ENCODE measurements at regions not wholly inside any gene's neighbourhood (a gene's known extent, or its start where the extent isn't known, plus 50 kb on each side); places are given as distances from the start of the nearest gene placed in this dataset.

- Histone ChIP-seq H3K27me3 (ENCODE audit: control insufficient read depth, insufficient read depth, low read length) (no peaks in the 10 kb centered on the region), H3K9me3 (ENCODE audit: control insufficient read depth in 2 of 3, insufficient read depth in 1 of 3, low read length in 3 of 3) (no peaks in the 10 kb centered on the region), H3K4me1 (ENCODE audit: control insufficient read depth in 2 of 3, insufficient read depth in 2 of 3, low read depth in 1 of 3, low read length in 3 of 3) (peaks cover 0 to 2% (median 0%) of the 10 kb centered on the region in 3 donors), H3K4me3 (ENCODE audit: low read length in 3 of 3) (no peak overlapping the region), H3K36me3 (ENCODE audit: control insufficient read depth in 2 of 3, insufficient read depth in 3 of 3, low read length in 3 of 3) (no peaks in the 10 kb centered on the region), H3K9ac (ENCODE audit: low read length in 3 of 3) (no peak overlapping the region), H3K27ac (ENCODE audit: low read depth in 2 of 2, low read length in 2 of 2) (no peak overlapping the region)
- TF ChIP-seq, protein P1, sequence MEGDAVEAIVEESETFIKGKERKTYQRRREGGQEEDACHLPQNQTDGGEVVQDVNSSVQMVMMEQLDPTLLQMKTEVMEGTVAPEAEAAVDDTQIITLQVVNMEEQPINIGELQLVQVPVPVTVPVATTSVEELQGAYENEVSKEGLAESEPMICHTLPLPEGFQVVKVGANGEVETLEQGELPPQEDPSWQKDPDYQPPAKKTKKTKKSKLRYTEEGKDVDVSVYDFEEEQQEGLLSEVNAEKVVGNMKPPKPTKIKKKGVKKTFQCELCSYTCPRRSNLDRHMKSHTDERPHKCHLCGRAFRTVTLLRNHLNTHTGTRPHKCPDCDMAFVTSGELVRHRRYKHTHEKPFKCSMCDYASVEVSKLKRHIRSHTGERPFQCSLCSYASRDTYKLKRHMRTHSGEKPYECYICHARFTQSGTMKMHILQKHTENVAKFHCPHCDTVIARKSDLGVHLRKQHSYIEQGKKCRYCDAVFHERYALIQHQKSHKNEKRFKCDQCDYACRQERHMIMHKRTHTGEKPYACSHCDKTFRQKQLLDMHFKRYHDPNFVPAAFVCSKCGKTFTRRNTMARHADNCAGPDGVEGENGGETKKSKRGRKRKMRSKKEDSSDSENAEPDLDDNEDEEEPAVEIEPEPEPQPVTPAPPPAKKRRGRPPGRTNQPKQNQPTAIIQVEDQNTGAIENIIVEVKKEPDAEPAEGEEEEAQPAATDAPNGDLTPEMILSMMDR (IDR thresholded peaks at IDR 0.05; ENCODE audit: borderline replicate concordance, extremely low read depth, insufficient read depth): no peak
- FAIRE-seq: no peak
- DNase-seq: no peak
- intact Hi-C loops (cut with DNase I): no loop called here
Measured at GRCh38 chr3:118504906-118505305, 529.7 kb downstream of the IGSF11 start.

DNA sequence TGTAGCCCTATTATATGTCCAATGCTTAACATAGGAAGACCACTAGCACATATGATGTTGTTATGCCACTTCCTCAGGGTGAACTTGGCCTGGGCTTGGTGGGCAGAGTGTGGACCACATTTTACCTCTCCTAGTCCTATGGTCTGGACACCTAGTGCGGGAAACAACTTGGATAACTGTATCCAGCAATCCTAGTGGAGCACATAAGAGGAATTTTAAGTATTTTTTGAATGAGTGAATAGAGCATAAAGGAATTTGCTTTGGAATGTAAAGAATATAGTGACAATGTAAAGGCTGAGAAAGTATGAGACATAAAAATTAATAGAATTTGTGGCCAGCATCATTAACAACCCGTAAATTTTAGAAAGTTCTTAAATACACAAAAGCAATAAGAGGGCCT is 528.9 kb downstream of the IGSF11 start:
- no peak for FAIRE-seq
- no peak for DNase-seq
- no peaks in the 10 kb centered on the region for H3K27me3 ChIP-seq (ENCODE audit: control insufficient read depth, insufficient read depth, low read length)
- H3K4me1 ChIP-seq (ENCODE audit: control insufficient read depth in 2 of 3, insufficient read depth in 2 of 3, low read depth in 1 of 3, low read length in 3 of 3): peaks cover 0 to 2% (median 0%) of the 10 kb centered on the region in 3 donors
- intact Hi-C loops (cut with DNase I): no loop called here
- H3K36me3 ChIP-seq (ENCODE audit: control insufficient read depth in 2 of 3, insufficient read depth in 3 of 3, low read length in 3 of 3): no peaks in the 10 kb centered on the region
- no peaks in the 10 kb centered on the region for H3K9me3 ChIP-seq (ENCODE audit: control insufficient read depth in 2 of 3, insufficient read depth in 1 of 3, low read length in 3 of 3)
- no peak overlapping the region for H3K27ac ChIP-seq (ENCODE audit: low read depth in 2 of 2, low read length in 2 of 2)
- H3K4me3 ChIP-seq (ENCODE audit: low read length in 3 of 3): no peak overlapping the region
- H3K9ac ChIP-seq (ENCODE audit: low read length in 3 of 3): no peak overlapping the region
- TF ChIP-seq, protein P1 (IDR thresholded peaks at IDR 0.05; ENCODE audit: borderline replicate concordance, extremely low read depth, insufficient read depth): no peak

- TF ChIP-seq, protein P1 (IDR thresholded peaks at IDR 0.05; ENCODE audit: borderline replicate concordance, extremely low read depth, insufficient read depth): no peak
- no peak overlapping the region for H3K9ac ChIP-seq (ENCODE audit: low read length in 3 of 3)
- no peaks in the 10 kb centered on the region for H3K4me1 ChIP-seq (ENCODE audit: control insufficient read depth in 2 of 3, insufficient read depth in 2 of 3, low read depth in 1 of 3, low read length in 3 of 3)
- H3K27me3 ChIP-seq (ENCODE audit: control insufficient read depth, insufficient read depth, low read length): no peaks in the 10 kb centered on the region
- no peak overlapping the region for H3K4me3 ChIP-seq (ENCODE audit: low read length in 3 of 3)
- no peaks in the 10 kb centered on the region for H3K36me3 ChIP-seq (ENCODE audit: control insufficient read depth in 2 of 3, insufficient read depth in 3 of 3, low read length in 3 of 3)
- no peak overlapping the region for H3K27ac ChIP-seq (ENCODE audit: low read depth in 2 of 2, low read length in 2 of 2)
- FAIRE-seq (no peak), DNase-seq (no peak)
- intact Hi-C loops (cut with DNase I): no loop called here
- H3K9me3 ChIP-seq (ENCODE audit: control insufficient read depth in 2 of 3, insufficient read depth in 1 of 3, low read length in 3 of 3): no peaks in the 10 kb centered on the region
Measured at GRCh38 chr3:118511402-118511801, 523.2 kb downstream of the IGSF11 start.

DNA sequence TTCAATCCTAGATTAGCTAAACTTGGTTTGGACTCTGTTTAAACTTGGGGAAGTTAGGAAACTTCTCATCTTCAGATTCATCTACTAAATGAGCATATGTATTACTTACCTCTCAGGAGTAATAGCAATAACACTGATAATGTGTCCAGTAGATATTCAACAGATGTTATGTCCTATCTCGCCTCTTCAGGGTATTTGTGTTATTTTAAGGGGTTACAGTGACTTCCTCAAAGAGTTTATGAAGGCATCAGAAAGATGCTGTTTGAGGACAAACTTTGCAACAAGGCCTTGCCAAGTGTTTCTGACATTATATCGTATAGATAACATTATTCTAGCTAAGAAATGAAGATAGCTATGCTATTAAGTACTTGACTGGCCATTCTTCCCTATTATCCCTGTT is 522.3 kb downstream of the IGSF11 start:
- FAIRE-seq (no peak), DNase-seq (no peak)
- intact Hi-C loops (cut with DNase I): no loop called here
- no peak overlapping the region for H3K9ac ChIP-seq (ENCODE audit: low read length in 3 of 3)
- H3K27ac ChIP-seq (ENCODE audit: low read depth in 2 of 2, low read length in 2 of 2): no peak overlapping the region
- no peaks in the 10 kb centered on the region for H3K27me3 ChIP-seq (ENCODE audit: control insufficient read depth, insufficient read depth, low read length)
- H3K9me3 ChIP-seq (ENCODE audit: control insufficient read depth in 2 of 3, insufficient read depth in 1 of 3, low read length in 3 of 3): no peaks in the 10 kb centered on the region
- H3K36me3 ChIP-seq (ENCODE audit: control insufficient read depth in 2 of 3, insufficient read depth in 3 of 3, low read length in 3 of 3): no peaks in the 10 kb centered on the region
- TF ChIP-seq, protein P1 (IDR thresholded peaks at IDR 0.05; ENCODE audit: borderline replicate concordance, extremely low read depth, insufficient read depth): no peak
- no peaks in the 10 kb centered on the region for H3K4me1 ChIP-seq (ENCODE audit: control insufficient read depth in 2 of 3, insufficient read depth in 2 of 3, low read depth in 1 of 3, low read length in 3 of 3)
- no peak overlapping the region for H3K4me3 ChIP-seq (ENCODE audit: low read length in 3 of 3)

All from kidney (tissue), 13 donors.